DMS114 treated with DMSO at 0.1 percent for 48 hours (cell line): ENCODE measurements at regions not wholly inside any gene's neighbourhood (a gene's known extent, or its start where the extent isn't known, plus 50 kb on each side); places are given as distances from the start of the nearest gene placed in this dataset.

ENCODE experiments used
- DNase-seq: peaks from one replicate; lab custom pipeline; 2025; ENCODE audit not compliant: unreplicated experiment; lab: John Stamatoyannopoulos, UW

- no peak for DNase-seq
Observed at GRCh38 chr1:224504297-224505041, 69.9 kb upstream of the WDR26 start.

- no peak for DNase-seq
Observed at GRCh38 chr1:224505454-224506093, 71.0 kb upstream of the WDR26 start.

GRCh38 chr1:224506141-224506814 lies 71.7 kb upstream of the WDR26 start:
- DNase-seq, result no peak

GRCh38 chr1:224507771-224508523 lies 73.3 kb upstream of the WDR26 start:
- no peak for DNase-seq

- DNase-seq, result no peak
Observed at GRCh38 chr1:224509907-224510306, 75.3 kb upstream of the WDR26 start.

GRCh38 chr1:224510880-224511645 lies 76.5 kb upstream of the WDR26 start:
- DNase-seq, result no peak

- no peak for DNase-seq
Observed at GRCh38 chr1:224512600-224513151, 78.1 kb upstream of the WDR26 start.

- DNase-seq, result no peak
Observed at GRCh38 chr1:224513383-224513782, 78.8 kb upstream of the WDR26 start.

GRCh38 chr1:224513787-224514209 lies 79.2 kb upstream of the WDR26 start:
- peak; percentile 66 for DNase-seq

- no peak for DNase-seq
Observed at GRCh38 chr1:224517171-224517570, 82.6 kb upstream of the WDR26 start.

- no peak for DNase-seq
Observed at GRCh38 chr1:224518528-224518927, 83.9 kb upstream of the WDR26 start.

- no peak for DNase-seq
Observed at GRCh38 chr1:224519874-224520273, 85.3 kb upstream of the WDR26 start.

GRCh38 chr1:224520808-224521207 lies 86.2 kb upstream of the WDR26 start:
- no peak for DNase-seq

- no peak for DNase-seq
Observed at GRCh38 chr1:224521904-224522734, 87.5 kb upstream of the WDR26 start.

- no peak for DNase-seq
Observed at GRCh38 chr1:224523676-224524075, 89.1 kb upstream of the WDR26 start.

GRCh38 chr1:224524679-224525078 lies 90.1 kb upstream of the WDR26 start:
- DNase-seq, result no peak

- no peak for DNase-seq
Observed at GRCh38 chr1:224525411-224526040, 90.6 kb upstream of the CNIH3 start.

GRCh38 chr1:224526771-224527170 lies 89.3 kb upstream of the CNIH3 start:
- no peak for DNase-seq

GRCh38 chr1:224528900-224529299 lies 87.2 kb upstream of the CNIH3 start:
- DNase-seq, result no peak
